ENCODE measurements at regions not wholly inside any gene's neighbourhood (a gene's known extent, or its start where the extent isn't known, plus 50 kb on each side); places are given as distances from the start of the nearest gene placed in this dataset.
A peak's percentile ranks its signal among the peaks of the same experiment; 100 is the strongest.

- no peak for DNase-seq (ENCODE audit: low read depth, low spot score)
Observed at GRCh38 chr21:38696579-38696978, 109.2 kb upstream of the ETS2 start.

GRCh38 chr21:38699048-38699447 lies 106.7 kb upstream of the ETS2 start:
- no peak for DNase-seq (ENCODE audit: low read depth, low spot score)

- no peak for DNase-seq (ENCODE audit: low read depth, low spot score)
Observed at GRCh38 chr21:38702196-38702595, 103.5 kb upstream of the ETS2 start.

- DNase-seq (ENCODE audit: low read depth, low spot score), result no peak
Observed at GRCh38 chr21:38709876-38710275, 95.9 kb upstream of the ETS2 start.

GRCh38 chr21:38712071-38712470 lies 93.7 kb upstream of the ETS2 start:
- no peak for DNase-seq (ENCODE audit: low read depth, low spot score)

GRCh38 chr21:38712664-38713063 lies 93.1 kb upstream of the ETS2 start:
- DNase-seq (ENCODE audit: low read depth, low spot score), result no peak

- no peak for DNase-seq (ENCODE audit: low read depth, low spot score)
Observed at GRCh38 chr21:38714039-38714817, 91.5 kb upstream of the ETS2 start.

GRCh38 chr21:38714999-38715398 lies 90.7 kb upstream of the ETS2 start:
- no peak for DNase-seq (ENCODE audit: low read depth, low spot score)

GRCh38 chr21:38716088-38716487 lies 89.6 kb upstream of the ETS2 start:
- DNase-seq (ENCODE audit: low read depth, low spot score), result no peak

GRCh38 chr21:38716942-38717341 lies 88.8 kb upstream of the ETS2 start:
- DNase-seq (ENCODE audit: low read depth, low spot score), result no peak

GRCh38 chr21:38718481-38718880 lies 87.2 kb upstream of the ETS2 start:
- no peak for DNase-seq (ENCODE audit: low read depth, low spot score)

GRCh38 chr21:38720074-38720473 lies 85.7 kb upstream of the ETS2 start:
- DNase-seq (ENCODE audit: low read depth, low spot score), result no peak

GRCh38 chr21:38721055-38721454 lies 84.7 kb upstream of the ETS2 start:
- DNase-seq (ENCODE audit: low read depth, low spot score), result no peak

- no peak for DNase-seq (ENCODE audit: low read depth, low spot score)
Observed at GRCh38 chr21:38721958-38722357, 83.8 kb upstream of the ETS2 start.

GRCh38 chr21:38725196-38726157 lies 80.3 kb upstream of the ETS2 start:
- no peak for DNase-seq (ENCODE audit: low read depth, low spot score)

GRCh38 chr21:38726482-38726881 lies 79.2 kb upstream of the ETS2 start:
- no peak for DNase-seq (ENCODE audit: low read depth, low spot score)

- DNase-seq (ENCODE audit: low read depth, low spot score), result no peak
Observed at GRCh38 chr21:38729291-38729690, 76.4 kb upstream of the ETS2 start.

GRCh38 chr21:38729754-38730379 lies 75.9 kb upstream of the ETS2 start:
- DNase-seq (ENCODE audit: low read depth, low spot score), result no peak

- DNase-seq (ENCODE audit: low read depth, low spot score), result peak; percentile 27
Observed at GRCh38 chr21:38733972-38734546, 71.7 kb upstream of the ETS2 start.

GRCh38 chr21:38734646-38735365 lies 70.9 kb upstream of the ETS2 start:
- no peak for DNase-seq (ENCODE audit: low read depth, low spot score)

- no peak for DNase-seq (ENCODE audit: low read depth, low spot score)
Observed at GRCh38 chr21:38735626-38736206, 70.0 kb upstream of the ETS2 start.

All from activated naive CD8-positive, alpha-beta T cell treated with anti-CD3 and anti-CD28 coated beads, Interleukin-2, amount 50 U/mL, for 16 hours (primary cell).